HG03064 (cell line): ENCODE measurements at regions not wholly inside any gene's neighbourhood (a gene's known extent, or its start where the extent isn't known, plus 50 kb on each side); places are given as distances from the start of the nearest gene placed in this dataset.

Experiments
- ATAC-seq: cut with Tn5 transposase; IDR thresholded peaks from one replicate; pipeline ENCODE4 v1.9.1; 2021; ENCODE audit warnings: low read depth; ENCODE audit not compliant: unreplicated experiment

GRCh38 chr4:13142191-13142590 is 341.9 kb downstream of the RAB28 start:
- ATAC-seq, result no peak

- ATAC-seq, result no peak
Observed at GRCh38 chr4:13137390-13137789, 346.8 kb downstream of the RAB28 start.

- no peak for ATAC-seq
Observed at GRCh38 chr4:13133700-13134099, 350.4 kb downstream of the RAB28 start.

- no peak for ATAC-seq
Observed at GRCh38 chr4:13130848-13131247, 353.3 kb downstream of the RAB28 start.

- no peak for ATAC-seq
Observed at GRCh38 chr4:13129095-13129494, 355.0 kb downstream of the RAB28 start.

GRCh38 chr4:13126976-13127910 is 356.9 kb downstream of the RAB28 start:
- no peak for ATAC-seq

GRCh38 chr4:13118633-13119032 is 365.5 kb downstream of the RAB28 start:
- ATAC-seq, result no peak

GRCh38 chr4:13117185-13117584 is 367.0 kb downstream of the RAB28 start:
- no peak for ATAC-seq

- ATAC-seq, result no peak
Observed at GRCh38 chr4:13112030-13112429, 372.1 kb downstream of the RAB28 start.

GRCh38 chr4:13109536-13109935 is 374.6 kb downstream of the RAB28 start:
- ATAC-seq, result no peak

GRCh38 chr4:13108096-13108495 is 376.0 kb downstream of the RAB28 start:
- ATAC-seq, result no peak

GRCh38 chr4:13103382-13104015 is 380.6 kb downstream of the RAB28 start:
- ATAC-seq, result no peak

- ATAC-seq, result no peak
Observed at GRCh38 chr4:13102092-13102742, 381.9 kb downstream of the RAB28 start.

GRCh38 chr4:13097971-13098370 is 386.2 kb downstream of the RAB28 start:
- no peak for ATAC-seq

- no peak for ATAC-seq
Observed at GRCh38 chr4:13095722-13096121, 388.4 kb downstream of the RAB28 start.

GRCh38 chr4:13093170-13093569 is 391.0 kb downstream of the RAB28 start:
- no peak for ATAC-seq

GRCh38 chr4:13092702-13093101 is 391.4 kb downstream of the RAB28 start:
- ATAC-seq, result no peak

GRCh38 chr4:13089659-13089998 is 394.5 kb downstream of the RAB28 start:
- no peak for ATAC-seq

- ATAC-seq, result no peak
Observed at GRCh38 chr4:13088726-13089658, 395.1 kb downstream of the RAB28 start.

- no peak for ATAC-seq
Observed at GRCh38 chr4:13087041-13087440, 397.1 kb downstream of the RAB28 start.
